ENCODE measurements at regions not wholly inside any gene's neighbourhood (a gene's known extent, or its start where the extent isn't known, plus 50 kb on each side); places are given as distances from the start of the nearest gene placed in this dataset.

GRCh38 chr2:22361571-22361970, 1023.4 kb upstream of the KLHL29 start:
- ATAC-seq = no peak
- DNase-seq (ENCODE audit: low read depth, low spot score) = no peak
- CTCF ChIA-PET = no interaction called here
- Histone ChIP-seq H4K20me1 (ENCODE audit: insufficient read depth) (no peaks in the 10 kb centered on the region), H3K4me1 (ENCODE audit: control insufficient read depth in 1 of 2, insufficient read depth in 2 of 2, low read length in 2 of 2) (no peaks in the 10 kb centered on the region), H3K36me3 (ENCODE audit: control insufficient read depth in 1 of 2, insufficient read depth in 2 of 2, low read length in 2 of 2) (no peaks in the 10 kb centered on the region), H3K27me3 (ENCODE audit: insufficient read depth, low read length) (no peaks in the 10 kb centered on the region), H3K9me3 (ENCODE audit: control insufficient read depth in 1 of 2, insufficient read depth in 1 of 2, low read depth in 1 of 2, low read length in 2 of 2) (peaks cover 0 to 7% of the 10 kb centered on the region in 2 experiments; a peak in 1 of 4 replicates), H2AFZ (ENCODE audit: low read depth, low read length, poor library complexity, severe bottlenecking) (no peak overlapping the region), H3K79me2 (ENCODE audit: insufficient read depth, low read length) (no peaks in the 10 kb centered on the region), H3K4me2 (ENCODE audit: low read length) (no peak overlapping the region), H3K9ac (ENCODE audit: low read length) (no peak overlapping the region), H3K4me3 (replicated peaks in 1 of 2; ENCODE audit: low read depth in 1 of 2, low read length in 2 of 2) (no peak overlapping the region), H3K27ac (ENCODE audit: low read depth, low read length) (no peak overlapping the region), H3K9me2 (ENCODE audit: insufficient read depth) (no peaks in the 10 kb centered on the region)
- RAD21 ChIA-PET (ENCODE audit: low non-redundant PET in 1 of 2, low total read pairs in 2 of 2, uncharacterized antibody in 2 of 2, unreplicated experiment in 2 of 2) = no interaction called here
- intact Hi-C loops (cut with micrococcal nuclease) = no loop called here
- BruUV-seq (replicated peaks) = no TSS peak
- POLR2A ChIA-PET = no interaction called here
- TF ChIP-seq SIN3A (IDR thresholded peaks at IDR 0.05; ENCODE audit: low read depth) = no peak

GRCh38 chr2:22375096-22375495, 1009.9 kb upstream of the KLHL29 start:
- Histone ChIP-seq H3K4me2 (ENCODE audit: low read length) (no peak overlapping the region), H3K4me1 (ENCODE audit: control insufficient read depth in 1 of 2, insufficient read depth in 2 of 2, low read length in 2 of 2) (no peaks in the 10 kb centered on the region), H3K36me3 (ENCODE audit: control insufficient read depth in 1 of 2, insufficient read depth in 2 of 2, low read length in 2 of 2) (no peaks in the 10 kb centered on the region), H3K9ac (ENCODE audit: low read length) (no peak overlapping the region), H3K79me2 (ENCODE audit: insufficient read depth, low read length) (no peaks in the 10 kb centered on the region), H3K27ac (ENCODE audit: low read depth, low read length) (no peak overlapping the region), H3K9me3 (ENCODE audit: control insufficient read depth in 1 of 2, insufficient read depth in 1 of 2, low read depth in 1 of 2, low read length in 2 of 2) (peaks cover 0 to 21% of the 10 kb centered on the region in 2 experiments; a peak in 2 of 4 replicates), H4K20me1 (ENCODE audit: insufficient read depth) (no peaks in the 10 kb centered on the region; the same call in 1 of the 2 replicates), H3K4me3 (replicated peaks in 1 of 2; ENCODE audit: low read depth in 1 of 2, low read length in 2 of 2) (no peak overlapping the region), H3K9me2 (ENCODE audit: insufficient read depth) (no peaks in the 10 kb centered on the region), H3K27me3 (ENCODE audit: insufficient read depth, low read length) (no peaks in the 10 kb centered on the region), H2AFZ (ENCODE audit: low read depth, low read length, poor library complexity, severe bottlenecking) (no peak overlapping the region)
- POLR2A ChIA-PET = no interaction called here
- TF ChIP-seq ZNF274 (IDR thresholded peaks at IDR 0.05; ENCODE audit: low read depth, low read length) (no peak), TCF7L2 (IDR thresholded peaks at IDR 0.05; ENCODE audit: borderline replicate concordance, extremely low read depth, insufficient read depth, insufficient read length) (no peak), ZBTB33 (IDR thresholded peaks at IDR 0.05; ENCODE audit: extremely low read depth, insufficient replicate concordance, low read length) (no peak), RAD21 (IDR thresholded peaks at IDR 0.05; ENCODE audit: low read depth) (no peak), EGR1 (IDR thresholded peaks at IDR 0.05; ENCODE audit: low read depth) (no peak), SIN3A (IDR thresholded peaks at IDR 0.05; ENCODE audit: low read depth) (no peak), POLR2AphosphoS5 (IDR thresholded peaks at IDR 0.05; ENCODE audit: low read depth, low read length) (no peak), EZH2phosphoT487 (IDR thresholded peaks at IDR 0.05; ENCODE audit: borderline replicate concordance) (no peak), ZFX (IDR thresholded peaks at IDR 0.05) (no peak), YY1 (IDR thresholded peaks at IDR 0.05; ENCODE audit: extremely low read depth, insufficient replicate concordance, low read depth, low read length) (no peak), ATF3 (IDR thresholded peaks at IDR 0.05) (no peak)
- no peak for ATAC-seq
- intact Hi-C loops (cut with micrococcal nuclease) = no loop called here
- RAD21 ChIA-PET (ENCODE audit: low non-redundant PET in 1 of 2, low total read pairs in 2 of 2, uncharacterized antibody in 2 of 2, unreplicated experiment in 2 of 2) = no interaction called here
- BruUV-seq (replicated peaks) = no TSS peak
- DNase-seq (ENCODE audit: low read depth, low spot score) = no peak
- CTCF ChIA-PET = no interaction called here
